WTC11 (cell line): ENCODE measurements at regions not wholly inside any gene's neighbourhood (a gene's known extent, or its start where the extent isn't known, plus 50 kb on each side); places are given as distances from the start of the nearest gene placed in this dataset.
A peak's percentile ranks its signal among the peaks of the same experiment; 100 is the strongest.

ENCODE experiments used
- ATAC-seq: fragments of 200-7000 bp; cut with Tn5 transposase; 2 replicates; pipeline ENCODE4 v1.10.0; 2021; ENCODE audit warnings: mild to moderate bottlenecking, moderate library complexity
- CTCF ChIA-PET: fragments of 300-600 bp; sonication (Branson Sonifier 250); formaldehyde crosslinking; loops from one replicate; lab custom pipeline; 2021; ENCODE audit warnings: antibody characterized with exemption; lab: Charles Lee
- POLR2A ChIA-PET: fragments of 350-600 bp; sonication (Branson Sonifier 250); formaldehyde crosslinking; loops from one replicate; lab custom pipeline; 2021; ENCODE audit warnings: antibody characterized with exemption; lab: Charles Lee
- DNase-seq: peaks from one replicate; pipeline ENCODE4 v3.0.0; 2021; ENCODE audit warnings: low spot score
- H3K27ac Mint-ChIP-seq: 2 replicates; pipeline ENCODE4 v1.8.0; 2021; ENCODE audit warnings: mixed read lengths
- H3K27me3 Mint-ChIP-seq: 2 replicates; pipeline ENCODE4 v1.8.0; 2021; ENCODE audit warnings: low read depth, mild to moderate bottlenecking, moderate library complexity, mixed read lengths
- H3K36me3 Mint-ChIP-seq: 2 replicates; pipeline ENCODE4 v1.8.0; 2021; ENCODE audit warnings: mixed read lengths
- H3K4me1 Mint-ChIP-seq: 2 replicates; pipeline ENCODE4 v1.8.0; 2022; ENCODE audit warnings: mixed read lengths
- H3K4me3 Mint-ChIP-seq: 2 replicates; pipeline ENCODE4 v1.8.0; 2021; ENCODE audit warnings: mild to moderate bottlenecking, moderate library complexity, mixed read lengths
- H3K9me3 Mint-ChIP-seq: 2 replicates; pipeline ENCODE4 v1.8.0; 2021; ENCODE audit warnings: mixed read lengths
- FOXP1 ChIP-seq: sonication (generic); formaldehyde crosslinking; IDR thresholded peaks from 2 replicates; pipeline ENCODE4 v1.8.0; 2022; ENCODE audit warnings: missing genetic modification reagents, mild to moderate bottlenecking, moderate library complexity, borderline replicate concordance
- GABPB1 ChIP-seq: sonication (generic); formaldehyde crosslinking; IDR thresholded peaks from 2 replicates; pipeline ENCODE4 v1.8.1; 2023; ENCODE audit warnings: mild to moderate bottlenecking, missing genetic modification reagents
- GRHL2 ChIP-seq: fragments of 250-450 bp; sonication (Bioruptor Pico); IDR thresholded peaks from 2 replicates; pipeline ENCODE4 v1.8.0; 2022; ENCODE audit warnings: mild to moderate bottlenecking, moderate library complexity; ENCODE audit not compliant: insufficient replicate concordance, severe bottlenecking
- NR1H2 ChIP-seq: sonication (generic); formaldehyde crosslinking; IDR thresholded peaks from 2 replicates; pipeline ENCODE4 v1.9.0; 2021; ENCODE audit warnings: mild to moderate bottlenecking, moderate library complexity, missing genetic modification reagents
- NR2C2 ChIP-seq: sonication (generic); formaldehyde crosslinking; IDR thresholded peaks from 2 replicates; pipeline ENCODE4 v1.8.0; 2022; ENCODE audit warnings: mild to moderate bottlenecking, missing genetic modification reagents
- RELA ChIP-seq: sonication (generic); formaldehyde crosslinking; IDR thresholded peaks from 2 replicates; pipeline ENCODE4 v1.8.1; 2022; ENCODE audit warnings: missing genetic modification reagents, mild to moderate bottlenecking, borderline replicate concordance
- SOX15 ChIP-seq: fragments of 250-450 bp; sonication (Bioruptor Pico); IDR thresholded peaks from 2 replicates; pipeline ENCODE4 v1.9.0; 2021; ENCODE audit warnings: mild to moderate bottlenecking
- TEAD1 ChIP-seq: sonication (generic); formaldehyde crosslinking; IDR thresholded peaks from 2 replicates; pipeline ENCODE4 v1.8.0; 2022; ENCODE audit warnings: mild to moderate bottlenecking, missing genetic modification reagents
- ZNF138 ChIP-seq: sonication (generic); formaldehyde crosslinking; conservative IDR thresholded peaks from 2 replicates; pipeline ENCODE4 v1.8.1; 2022; ENCODE audit warnings: mild to moderate bottlenecking, moderate library complexity, missing genetic modification reagents
- ZNF317 ChIP-seq: sonication (generic); formaldehyde crosslinking; IDR thresholded peaks from 2 replicates; pipeline ENCODE4 v1.8.1; 2023; ENCODE audit warnings: low read depth, mild to moderate bottlenecking, moderate library complexity, missing genetic modification reagents, borderline replicate concordance
- TF ChIP-seq, protein P1 (sequence below): sonication (generic); formaldehyde crosslinking; IDR thresholded peaks from 2 replicates; pipeline ENCODE4 v1.8.0; 2022; ENCODE audit warnings: mild to moderate bottlenecking, missing genetic modification reagents
- TF ChIP-seq, protein P2 (sequence below): sonication (generic); formaldehyde crosslinking; IDR thresholded peaks from 2 replicates; pipeline ENCODE4 v1.8.1; 2023; ENCODE audit warnings: mild to moderate bottlenecking, missing genetic modification reagents, borderline replicate concordance
- TF ChIP-seq, protein P3 (sequence below): sonication (generic); formaldehyde crosslinking; IDR thresholded peaks from 2 replicates; pipeline ENCODE4 v1.8.1; 2023; ENCODE audit warnings: mild to moderate bottlenecking, missing genetic modification reagents, moderate library complexity
- TF ChIP-seq, protein P4 (sequence below): sonication (generic); formaldehyde crosslinking; IDR thresholded peaks from 2 replicates; pipeline ENCODE4 v1.8.0; 2023; ENCODE audit warnings: missing genetic modification reagents, mild to moderate bottlenecking, borderline replicate concordance
- TF ChIP-seq, protein P5 (sequence below): sonication (generic); formaldehyde crosslinking; IDR thresholded peaks from 2 replicates; pipeline ENCODE4 v1.8.1; 2023; ENCODE audit warnings: mild to moderate bottlenecking, missing genetic modification reagents
- TF ChIP-seq, protein P6 (sequence below): sonication (generic); formaldehyde crosslinking; IDR thresholded peaks from 2 replicates; pipeline ENCODE4 v1.8.1; 2023; ENCODE audit warnings: mild to moderate bottlenecking, missing genetic modification reagents, moderate library complexity
- TF ChIP-seq, protein P7 (sequence below): sonication (generic); formaldehyde crosslinking; conservative IDR thresholded peaks from 2 replicates; pipeline ENCODE4 v1.8.1; 2023; ENCODE audit warnings: mild to moderate bottlenecking, low read depth, missing genetic modification reagents, moderate library complexity

DNA sequence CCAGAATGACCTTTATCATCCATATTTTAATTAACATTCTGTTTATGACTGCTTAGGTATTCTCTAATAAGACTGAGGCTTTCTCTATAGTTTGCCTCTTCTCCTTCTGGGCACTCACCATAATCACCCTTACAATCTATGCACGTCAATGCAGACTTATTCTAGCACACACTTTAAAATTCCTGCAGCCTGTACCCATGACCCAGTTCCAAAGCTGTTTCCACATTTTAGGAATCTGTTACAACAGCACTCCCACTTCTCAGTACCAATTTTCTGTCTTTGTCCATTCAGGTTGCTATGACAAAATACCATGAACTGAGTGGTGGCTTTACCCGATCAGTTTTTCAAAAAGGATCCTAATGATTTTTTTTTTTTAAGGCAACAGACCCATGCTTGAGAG lies 103.5 kb downstream of the SOX14 start:
- ChIA-PET CTCF (no interaction called here), POLR2A (no interaction called here)
- no peak overlapping the region; the same call in 1 of the 2 replicates for H3K27ac Mint-ChIP-seq
- H3K27me3 Mint-ChIP-seq = no peaks in the 10 kb centered on the region; the same call in 1 of the 2 replicates
- TF ChIP-seq NR2C2 (CRISPR knock-in tag) = no peak
- TF ChIP-seq, protein P1, sequence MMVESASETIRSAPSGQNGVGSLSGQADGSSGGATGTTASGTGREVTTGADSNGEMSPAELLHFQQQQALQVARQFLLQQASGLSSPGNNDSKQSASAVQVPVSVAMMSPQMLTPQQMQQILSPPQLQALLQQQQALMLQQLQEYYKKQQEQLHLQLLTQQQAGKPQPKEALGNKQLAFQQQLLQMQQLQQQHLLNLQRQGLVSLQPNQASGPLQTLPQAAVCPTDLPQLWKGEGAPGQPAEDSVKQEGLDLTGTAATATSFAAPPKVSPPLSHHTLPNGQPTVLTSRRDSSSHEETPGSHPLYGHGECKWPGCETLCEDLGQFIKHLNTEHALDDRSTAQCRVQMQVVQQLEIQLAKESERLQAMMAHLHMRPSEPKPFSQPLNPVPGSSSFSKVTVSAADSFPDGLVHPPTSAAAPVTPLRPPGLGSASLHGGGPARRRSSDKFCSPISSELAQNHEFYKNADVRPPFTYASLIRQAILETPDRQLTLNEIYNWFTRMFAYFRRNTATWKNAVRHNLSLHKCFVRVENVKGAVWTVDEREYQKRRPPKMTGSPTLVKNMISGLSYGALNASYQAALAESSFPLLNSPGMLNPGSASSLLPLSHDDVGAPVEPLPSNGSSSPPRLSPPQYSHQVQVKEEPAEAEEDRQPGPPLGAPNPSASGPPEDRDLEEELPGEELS (CRISPR knock-in tag) = no peak
- no peak for TF ChIP-seq FOXP1 (CRISPR knock-in tag)
- TF ChIP-seq GABPB1 (CRISPR knock-in tag) = no peak
- no peak for TF ChIP-seq ZNF138 (CRISPR knock-in tag)
- TF ChIP-seq, protein P2, sequence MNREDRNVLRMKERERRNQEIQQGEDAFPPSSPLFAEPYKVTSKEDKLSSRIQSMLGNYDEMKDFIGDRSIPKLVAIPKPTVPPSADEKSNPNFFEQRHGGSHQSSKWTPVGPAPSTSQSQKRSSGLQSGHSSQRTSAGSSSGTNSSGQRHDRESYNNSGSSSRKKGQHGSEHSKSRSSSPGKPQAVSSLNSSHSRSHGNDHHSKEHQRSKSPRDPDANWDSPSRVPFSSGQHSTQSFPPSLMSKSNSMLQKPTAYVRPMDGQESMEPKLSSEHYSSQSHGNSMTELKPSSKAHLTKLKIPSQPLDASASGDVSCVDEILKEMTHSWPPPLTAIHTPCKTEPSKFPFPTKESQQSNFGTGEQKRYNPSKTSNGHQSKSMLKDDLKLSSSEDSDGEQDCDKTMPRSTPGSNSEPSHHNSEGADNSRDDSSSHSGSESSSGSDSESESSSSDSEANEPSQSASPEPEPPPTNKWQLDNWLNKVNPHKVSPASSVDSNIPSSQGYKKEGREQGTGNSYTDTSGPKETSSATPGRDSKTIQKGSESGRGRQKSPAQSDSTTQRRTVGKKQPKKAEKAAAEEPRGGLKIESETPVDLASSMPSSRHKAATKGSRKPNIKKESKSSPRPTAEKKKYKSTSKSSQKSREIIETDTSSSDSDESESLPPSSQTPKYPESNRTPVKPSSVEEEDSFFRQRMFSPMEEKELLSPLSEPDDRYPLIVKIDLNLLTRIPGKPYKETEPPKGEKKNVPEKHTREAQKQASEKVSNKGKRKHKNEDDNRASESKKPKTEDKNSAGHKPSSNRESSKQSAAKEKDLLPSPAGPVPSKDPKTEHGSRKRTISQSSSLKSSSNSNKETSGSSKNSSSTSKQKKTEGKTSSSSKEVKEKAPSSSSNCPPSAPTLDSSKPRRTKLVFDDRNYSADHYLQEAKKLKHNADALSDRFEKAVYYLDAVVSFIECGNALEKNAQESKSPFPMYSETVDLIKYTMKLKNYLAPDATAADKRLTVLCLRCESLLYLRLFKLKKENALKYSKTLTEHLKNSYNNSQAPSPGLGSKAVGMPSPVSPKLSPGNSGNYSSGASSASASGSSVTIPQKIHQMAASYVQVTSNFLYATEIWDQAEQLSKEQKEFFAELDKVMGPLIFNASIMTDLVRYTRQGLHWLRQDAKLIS = no peak
- no peak for TF ChIP-seq RELA (CRISPR knock-in tag)
- no peak for TF ChIP-seq ZNF317 (CRISPR knock-in tag)
- no peak for TF ChIP-seq GRHL2
- TF ChIP-seq, protein P3, sequence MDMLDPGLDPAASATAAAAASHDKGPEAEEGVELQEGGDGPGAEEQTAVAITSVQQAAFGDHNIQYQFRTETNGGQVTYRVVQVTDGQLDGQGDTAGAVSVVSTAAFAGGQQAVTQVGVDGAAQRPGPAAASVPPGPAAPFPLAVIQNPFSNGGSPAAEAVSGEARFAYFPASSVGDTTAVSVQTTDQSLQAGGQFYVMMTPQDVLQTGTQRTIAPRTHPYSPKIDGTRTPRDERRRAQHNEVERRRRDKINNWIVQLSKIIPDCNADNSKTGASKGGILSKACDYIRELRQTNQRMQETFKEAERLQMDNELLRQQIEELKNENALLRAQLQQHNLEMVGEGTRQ (CRISPR knock-in tag) = no peak
- TF ChIP-seq NR1H2 = no peak
- TF ChIP-seq, protein P4, sequence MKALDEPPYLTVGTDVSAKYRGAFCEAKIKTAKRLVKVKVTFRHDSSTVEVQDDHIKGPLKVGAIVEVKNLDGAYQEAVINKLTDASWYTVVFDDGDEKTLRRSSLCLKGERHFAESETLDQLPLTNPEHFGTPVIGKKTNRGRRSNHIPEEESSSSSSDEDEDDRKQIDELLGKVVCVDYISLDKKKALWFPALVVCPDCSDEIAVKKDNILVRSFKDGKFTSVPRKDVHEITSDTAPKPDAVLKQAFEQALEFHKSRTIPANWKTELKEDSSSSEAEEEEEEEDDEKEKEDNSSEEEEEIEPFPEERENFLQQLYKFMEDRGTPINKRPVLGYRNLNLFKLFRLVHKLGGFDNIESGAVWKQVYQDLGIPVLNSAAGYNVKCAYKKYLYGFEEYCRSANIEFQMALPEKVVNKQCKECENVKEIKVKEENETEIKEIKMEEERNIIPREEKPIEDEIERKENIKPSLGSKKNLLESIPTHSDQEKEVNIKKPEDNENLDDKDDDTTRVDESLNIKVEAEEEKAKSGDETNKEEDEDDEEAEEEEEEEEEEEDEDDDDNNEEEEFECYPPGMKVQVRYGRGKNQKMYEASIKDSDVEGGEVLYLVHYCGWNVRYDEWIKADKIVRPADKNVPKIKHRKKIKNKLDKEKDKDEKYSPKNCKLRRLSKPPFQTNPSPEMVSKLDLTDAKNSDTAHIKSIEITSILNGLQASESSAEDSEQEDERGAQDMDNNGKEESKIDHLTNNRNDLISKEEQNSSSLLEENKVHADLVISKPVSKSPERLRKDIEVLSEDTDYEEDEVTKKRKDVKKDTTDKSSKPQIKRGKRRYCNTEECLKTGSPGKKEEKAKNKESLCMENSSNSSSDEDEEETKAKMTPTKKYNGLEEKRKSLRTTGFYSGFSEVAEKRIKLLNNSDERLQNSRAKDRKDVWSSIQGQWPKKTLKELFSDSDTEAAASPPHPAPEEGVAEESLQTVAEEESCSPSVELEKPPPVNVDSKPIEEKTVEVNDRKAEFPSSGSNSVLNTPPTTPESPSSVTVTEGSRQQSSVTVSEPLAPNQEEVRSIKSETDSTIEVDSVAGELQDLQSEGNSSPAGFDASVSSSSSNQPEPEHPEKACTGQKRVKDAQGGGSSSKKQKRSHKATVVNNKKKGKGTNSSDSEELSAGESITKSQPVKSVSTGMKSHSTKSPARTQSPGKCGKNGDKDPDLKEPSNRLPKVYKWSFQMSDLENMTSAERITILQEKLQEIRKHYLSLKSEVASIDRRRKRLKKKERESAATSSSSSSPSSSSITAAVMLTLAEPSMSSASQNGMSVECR = no peak
- no peak for TF ChIP-seq TEAD1
- no peak for TF ChIP-seq SOX15 (CRISPR knock-in tag)
- DNase-seq (no peak), ATAC-seq (no peak)
- H3K4me1 Mint-ChIP-seq = peaks cover 29% of the 10 kb centered on the region
- H3K9me3 Mint-ChIP-seq = peaks cover 69% of the 10 kb centered on the region
- no peak overlapping the region for H3K4me3 Mint-ChIP-seq
- peaks cover 52% of the 10 kb centered on the region for H3K36me3 Mint-ChIP-seq

DNA sequence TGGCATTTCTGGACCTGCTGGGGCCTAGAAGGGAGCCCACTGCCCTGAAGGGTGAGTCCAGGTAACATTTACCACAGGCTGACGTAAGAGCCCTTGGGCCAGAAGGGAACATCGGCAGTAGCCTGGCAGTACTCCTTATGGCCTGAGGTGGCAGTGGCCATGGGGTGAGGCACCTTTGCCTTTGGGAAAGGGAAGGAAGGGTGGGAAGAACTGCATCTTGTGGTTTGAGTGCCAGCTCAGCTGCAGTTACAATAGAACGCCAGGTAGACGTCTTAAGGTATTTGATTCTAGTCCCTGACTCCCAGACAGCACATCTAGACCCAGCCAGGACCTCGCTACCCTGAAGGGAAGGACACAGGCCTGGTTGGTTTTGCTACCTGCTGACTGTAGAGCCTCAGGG lies 104.9 kb downstream of the SOX14 start:
- ChIA-PET CTCF (no interaction called here), POLR2A (no interaction called here)
- Mint-ChIP-seq H3K9me3 (peaks cover 78% of the 10 kb centered on the region), H3K27ac (no peak overlapping the region), H3K27me3 (no peaks in the 10 kb centered on the region; the same call in 1 of the 2 replicates), H3K4me3 (no peak overlapping the region), H3K36me3 (peaks cover 56% of the 10 kb centered on the region), H3K4me1 (peaks cover 28% of the 10 kb centered on the region)
- DNase-seq = peak; percentile 17
- peak; percentile 81 for ATAC-seq
- no peak for TF ChIP-seq FOXP1 (CRISPR knock-in tag)
- TF ChIP-seq, protein P5, sequence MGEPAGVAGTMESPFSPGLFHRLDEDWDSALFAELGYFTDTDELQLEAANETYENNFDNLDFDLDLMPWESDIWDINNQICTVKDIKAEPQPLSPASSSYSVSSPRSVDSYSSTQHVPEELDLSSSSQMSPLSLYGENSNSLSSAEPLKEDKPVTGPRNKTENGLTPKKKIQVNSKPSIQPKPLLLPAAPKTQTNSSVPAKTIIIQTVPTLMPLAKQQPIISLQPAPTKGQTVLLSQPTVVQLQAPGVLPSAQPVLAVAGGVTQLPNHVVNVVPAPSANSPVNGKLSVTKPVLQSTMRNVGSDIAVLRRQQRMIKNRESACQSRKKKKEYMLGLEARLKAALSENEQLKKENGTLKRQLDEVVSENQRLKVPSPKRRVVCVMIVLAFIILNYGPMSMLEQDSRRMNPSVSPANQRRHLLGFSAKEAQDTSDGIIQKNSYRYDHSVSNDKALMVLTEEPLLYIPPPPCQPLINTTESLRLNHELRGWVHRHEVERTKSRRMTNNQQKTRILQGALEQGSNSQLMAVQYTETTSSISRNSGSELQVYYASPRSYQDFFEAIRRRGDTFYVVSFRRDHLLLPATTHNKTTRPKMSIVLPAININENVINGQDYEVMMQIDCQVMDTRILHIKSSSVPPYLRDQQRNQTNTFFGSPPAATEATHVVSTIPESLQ = no peak
- TF ChIP-seq, protein P6, sequence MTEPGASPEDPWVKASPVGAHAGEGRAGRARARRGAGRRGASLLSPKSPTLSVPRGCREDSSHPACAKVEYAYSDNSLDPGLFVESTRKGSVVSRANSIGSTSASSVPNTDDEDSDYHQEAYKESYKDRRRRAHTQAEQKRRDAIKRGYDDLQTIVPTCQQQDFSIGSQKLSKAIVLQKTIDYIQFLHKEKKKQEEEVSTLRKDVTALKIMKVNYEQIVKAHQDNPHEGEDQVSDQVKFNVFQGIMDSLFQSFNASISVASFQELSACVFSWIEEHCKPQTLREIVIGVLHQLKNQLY (CRISPR knock-in tag) = no peak
- TF ChIP-seq, protein P7, sequence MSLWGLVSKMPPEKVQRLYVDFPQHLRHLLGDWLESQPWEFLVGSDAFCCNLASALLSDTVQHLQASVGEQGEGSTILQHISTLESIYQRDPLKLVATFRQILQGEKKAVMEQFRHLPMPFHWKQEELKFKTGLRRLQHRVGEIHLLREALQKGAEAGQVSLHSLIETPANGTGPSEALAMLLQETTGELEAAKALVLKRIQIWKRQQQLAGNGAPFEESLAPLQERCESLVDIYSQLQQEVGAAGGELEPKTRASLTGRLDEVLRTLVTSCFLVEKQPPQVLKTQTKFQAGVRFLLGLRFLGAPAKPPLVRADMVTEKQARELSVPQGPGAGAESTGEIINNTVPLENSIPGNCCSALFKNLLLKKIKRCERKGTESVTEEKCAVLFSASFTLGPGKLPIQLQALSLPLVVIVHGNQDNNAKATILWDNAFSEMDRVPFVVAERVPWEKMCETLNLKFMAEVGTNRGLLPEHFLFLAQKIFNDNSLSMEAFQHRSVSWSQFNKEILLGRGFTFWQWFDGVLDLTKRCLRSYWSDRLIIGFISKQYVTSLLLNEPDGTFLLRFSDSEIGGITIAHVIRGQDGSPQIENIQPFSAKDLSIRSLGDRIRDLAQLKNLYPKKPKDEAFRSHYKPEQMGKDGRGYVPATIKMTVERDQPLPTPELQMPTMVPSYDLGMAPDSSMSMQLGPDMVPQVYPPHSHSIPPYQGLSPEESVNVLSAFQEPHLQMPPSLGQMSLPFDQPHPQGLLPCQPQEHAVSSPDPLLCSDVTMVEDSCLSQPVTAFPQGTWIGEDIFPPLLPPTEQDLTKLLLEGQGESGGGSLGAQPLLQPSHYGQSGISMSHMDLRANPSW = no peak
